ENCODE measurements at regions not wholly inside any gene's neighbourhood (a gene's known extent, or its start where the extent isn't known, plus 50 kb on each side); places are given as distances from the start of the nearest gene placed in this dataset.
A peak's percentile ranks its signal among the peaks of the same experiment; 100 is the strongest.

DNA sequence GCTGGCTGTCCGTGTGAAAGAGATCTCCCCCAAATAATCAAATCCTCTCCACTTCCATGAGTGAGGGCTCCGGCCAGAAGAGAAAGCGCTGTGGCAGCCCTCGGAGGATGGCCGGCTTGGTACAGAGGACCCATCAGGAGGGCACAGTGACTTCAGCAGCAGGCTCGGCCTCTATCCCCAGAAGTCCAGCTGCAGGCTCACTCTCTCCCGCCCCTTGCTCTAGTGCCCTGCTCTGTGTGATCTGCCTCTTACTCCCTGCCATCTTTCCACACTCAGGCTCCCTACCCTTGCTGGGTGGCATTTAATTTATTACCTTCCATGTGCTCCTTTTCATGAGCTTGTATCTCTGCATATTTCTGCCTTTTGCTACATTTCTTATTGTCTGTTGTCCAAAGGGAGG is 129.7 kb downstream of the SPATA19 start:
- peaks cover 0 to 4% (median 0%) of the 10 kb centered on the region in 7 donors for H3K9me3 Mint-ChIP-seq
- no peaks in the 10 kb centered on the region for H3K36me3 Mint-ChIP-seq
- no peaks in the 10 kb centered on the region for H3K4me1 Mint-ChIP-seq
- peak overlapping the region in 1 of 8 donors; percentile 12 for H3K4me3 Mint-ChIP-seq
- H3K27ac Mint-ChIP-seq: no peak overlapping the region
- DNase-seq: no peak
- H3K27me3 Mint-ChIP-seq: peaks cover 0 to 11% (median 0%) of the 10 kb centered on the region in 3 donors
- no peak for ATAC-seq (ENCODE audit: low read depth in 2 of 2)

DNA sequence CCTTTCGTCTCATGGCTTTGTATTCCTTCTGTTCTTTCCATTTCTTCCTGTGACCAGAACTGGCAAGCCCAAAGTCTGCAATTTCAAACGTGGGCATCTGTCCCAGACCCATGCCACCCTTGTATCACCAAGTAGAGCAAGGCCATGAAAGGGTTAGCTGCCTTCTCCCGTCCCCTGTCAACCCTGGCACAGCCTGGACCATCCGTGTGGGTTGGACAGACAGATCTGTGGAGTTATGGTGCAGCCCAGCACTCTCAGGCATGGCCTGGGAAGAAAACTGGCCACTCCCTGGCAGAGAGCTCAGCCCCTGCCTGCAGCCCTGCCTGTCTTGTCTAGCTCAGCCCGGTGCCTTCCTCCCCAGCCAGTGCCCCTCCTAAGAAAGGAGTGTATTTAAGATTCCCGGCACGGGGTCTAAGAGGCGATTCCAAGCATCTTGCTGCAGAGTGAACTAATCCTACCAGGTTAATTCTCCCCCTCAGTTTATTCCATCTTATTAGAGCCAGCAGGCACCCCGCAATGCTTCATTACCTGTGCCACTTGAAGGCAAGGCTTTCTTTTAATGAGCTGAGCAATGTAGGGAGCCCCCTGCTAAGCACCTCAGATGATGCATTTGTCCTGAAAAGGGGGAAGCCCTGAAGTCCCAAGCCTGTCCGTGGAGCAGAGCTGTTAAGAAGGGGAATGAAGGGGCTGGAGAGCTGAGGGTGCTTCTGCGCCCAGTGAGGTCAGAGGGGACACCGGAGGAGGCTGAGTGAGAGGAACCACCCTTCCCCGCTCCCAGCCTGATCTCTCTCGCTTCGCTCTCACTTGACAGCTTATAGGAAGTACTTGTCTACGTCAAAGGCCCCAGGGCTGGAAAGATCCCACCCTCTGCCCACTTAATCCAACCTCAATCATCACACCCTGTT is 130.6 kb downstream of the SPATA19 start:
- Mint-ChIP-seq H3K4me3 (no peak overlapping the region), H3K27ac (no peak overlapping the region), H3K27me3 (peaks cover 0 to 11% (median 0%) of the 10 kb centered on the region in 3 donors)

GRCh38 chr11:133713844-133714243 is 131.5 kb downstream of the SPATA19 start:
- H3K9me3 Mint-ChIP-seq: peaks cover 0 to 4% (median 0%) of the 10 kb centered on the region in 7 donors
- no peak for DNase-seq
- no peaks in the 10 kb centered on the region for H3K36me3 Mint-ChIP-seq
- peaks cover 0 to 11% (median 0%) of the 10 kb centered on the region in 3 donors for H3K27me3 Mint-ChIP-seq
- no peak overlapping the region for H3K27ac Mint-ChIP-seq
- H3K4me1 Mint-ChIP-seq: no peaks in the 10 kb centered on the region
- ATAC-seq (ENCODE audit: low read depth in 2 of 2): no peak
- no peak overlapping the region for H3K4me3 Mint-ChIP-seq

More for the DNA sequence above, 130.6 kb downstream of the SPATA19 start:
- Mint-ChIP-seq H3K36me3 (no peaks in the 10 kb centered on the region), H3K4me1 (no peaks in the 10 kb centered on the region), H3K9me3 (peaks cover 0 to 4% (median 0%) of the 10 kb centered on the region in 7 donors)
- DNase-seq (no peak), ATAC-seq (ENCODE audit: low read depth in 2 of 2) (no peak)

- Mint-ChIP-seq H3K4me1 (no peaks in the 10 kb centered on the region), H3K9me3 (peaks cover 0 to 4% (median 0%) of the 10 kb centered on the region in 7 donors), H3K36me3 (no peaks in the 10 kb centered on the region), H3K27me3 (peaks cover 0 to 11% (median 0%) of the 10 kb centered on the region in 3 donors), H3K4me3 (no peak overlapping the region), H3K27ac (no peak overlapping the region)
- DNase-seq: no peak
- ATAC-seq (ENCODE audit: low read depth in 2 of 2): no peak
Measured at GRCh38 chr11:133713406-133713805, 131.9 kb downstream of the SPATA19 start.

DNA sequence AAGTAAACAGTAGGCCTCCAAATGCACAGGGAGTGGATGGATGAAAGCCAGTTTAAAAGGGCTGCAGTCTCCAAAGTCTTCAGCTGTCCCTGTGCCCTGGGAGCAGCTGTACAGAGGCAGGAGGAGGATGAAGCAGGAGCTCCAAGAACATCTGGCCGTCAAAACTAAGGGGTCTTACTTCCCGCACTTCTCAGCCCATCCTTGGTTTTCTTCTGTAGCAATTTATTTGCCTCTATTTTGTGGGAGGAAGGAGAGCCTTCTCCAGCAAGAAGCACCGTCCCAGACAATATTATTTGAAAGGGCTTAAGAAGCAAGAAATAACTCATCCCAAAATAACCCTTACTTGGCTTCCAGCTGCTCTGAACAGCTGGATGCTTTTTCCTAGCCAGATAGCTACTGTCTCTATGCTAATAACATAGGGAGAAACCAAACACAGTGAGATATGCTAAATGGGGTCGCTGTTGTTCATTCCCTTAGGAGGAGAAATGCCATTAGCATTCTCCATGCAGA is 133.2 kb downstream of the SPATA19 start:
- peaks cover 0 to 4% (median 0%) of the 10 kb centered on the region in 7 donors for H3K9me3 Mint-ChIP-seq
- DNase-seq: no peak
- peaks cover 0 to 6% (median 0%) of the 10 kb centered on the region in 3 donors for H3K27me3 Mint-ChIP-seq
- H3K4me1 Mint-ChIP-seq: no peaks in the 10 kb centered on the region
- no peaks in the 10 kb centered on the region for H3K36me3 Mint-ChIP-seq
- no peak overlapping the region for H3K27ac Mint-ChIP-seq
- no peak for ATAC-seq (ENCODE audit: low read depth in 2 of 2)
- H3K4me3 Mint-ChIP-seq: no peak overlapping the region

DNA sequence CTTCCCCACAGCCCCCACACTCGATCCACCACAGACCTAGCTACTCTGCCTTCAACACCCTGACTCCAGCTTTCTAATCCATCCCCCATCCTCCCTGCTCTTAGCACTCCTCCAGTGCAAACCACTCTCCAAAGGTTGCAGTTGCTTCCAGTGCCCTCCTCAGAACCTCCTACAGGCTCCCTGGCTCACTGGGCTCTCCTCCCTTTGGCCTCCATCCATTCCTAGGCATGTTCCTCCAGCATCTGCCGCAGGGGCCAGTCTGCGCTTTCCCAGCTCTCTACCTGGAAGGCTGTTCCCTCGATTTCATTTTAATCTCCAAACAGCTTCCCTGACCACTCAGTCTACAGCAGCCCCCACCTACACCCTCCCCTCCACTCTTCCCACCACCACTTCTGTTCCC is 133.8 kb downstream of the SPATA19 start:
- Mint-ChIP-seq H3K36me3 (no peaks in the 10 kb centered on the region), H3K4me1 (no peaks in the 10 kb centered on the region), H3K27me3 (peaks cover 0 to 5% (median 0%) of the 10 kb centered on the region in 3 donors), H3K27ac (no peak overlapping the region), H3K4me3 (no peak overlapping the region), H3K9me3 (peaks cover 0 to 4% (median 0%) of the 10 kb centered on the region in 7 donors)
- ATAC-seq (ENCODE audit: low read depth in 2 of 2) (no peak), DNase-seq (no peak)

DNA sequence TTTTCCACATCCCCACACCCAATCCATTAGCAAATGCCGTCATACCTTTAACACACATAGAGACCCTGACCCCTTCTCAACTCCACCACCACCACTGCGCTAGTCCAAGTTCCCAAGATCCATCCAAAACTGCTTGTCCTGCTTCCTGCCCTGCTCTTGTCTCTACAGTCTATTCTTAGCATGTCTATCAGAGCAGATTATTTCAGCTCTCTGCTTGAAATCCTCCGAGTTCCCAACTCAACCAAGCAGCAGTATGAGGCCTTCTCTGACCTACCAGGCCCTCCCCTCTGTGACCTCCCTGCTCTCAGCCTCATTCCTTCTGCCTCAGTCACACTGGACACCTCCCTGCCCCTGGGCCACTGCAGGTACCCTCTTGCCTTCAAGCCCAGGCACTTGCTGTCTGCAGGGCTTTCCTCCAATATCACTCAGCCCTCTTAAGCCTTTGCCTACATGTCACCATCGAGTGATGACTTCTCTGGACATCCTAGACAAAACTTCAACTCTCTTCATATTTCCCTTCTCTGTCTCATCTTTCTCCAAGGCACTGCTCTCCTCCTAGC is 134.6 kb downstream of the SPATA19 start:
- no peak for ATAC-seq (ENCODE audit: low read depth in 2 of 2)
- no peak for DNase-seq
- H3K36me3 Mint-ChIP-seq: no peaks in the 10 kb centered on the region
- no peaks in the 10 kb centered on the region for H3K4me1 Mint-ChIP-seq
- H3K9me3 Mint-ChIP-seq: peaks cover 0 to 5% (median 0%) of the 10 kb centered on the region in 7 donors
- H3K27me3 Mint-ChIP-seq: peaks cover 0 to 2% (median 0%) of the 10 kb centered on the region in 3 donors
- H3K27ac Mint-ChIP-seq: no peak overlapping the region
- H3K4me3 Mint-ChIP-seq: no peak overlapping the region

DNA sequence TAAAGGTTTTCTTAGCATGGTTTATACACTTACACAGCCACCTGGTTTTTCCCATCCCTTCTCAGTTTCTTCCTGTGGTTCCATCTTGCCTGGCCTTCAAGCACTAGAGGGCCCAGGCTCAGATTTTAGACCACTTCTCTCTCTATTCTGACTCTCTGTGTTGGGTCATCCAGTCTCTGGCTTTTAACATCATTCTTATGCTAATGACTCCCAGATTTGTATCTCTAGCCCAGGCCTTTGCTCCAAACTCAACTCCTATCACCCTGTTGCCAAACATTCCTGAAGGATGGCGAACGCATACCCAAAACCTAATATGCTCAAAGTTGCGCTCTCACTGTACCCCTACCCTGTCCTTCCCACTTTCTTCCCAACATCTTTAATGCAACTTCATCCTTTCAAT is 135.1 kb downstream of the SPATA19 start:
- ATAC-seq (ENCODE audit: low read depth in 2 of 2): no peak
- H3K4me1 Mint-ChIP-seq: no peaks in the 10 kb centered on the region
- H3K9me3 Mint-ChIP-seq: peaks cover 0 to 5% (median 0%) of the 10 kb centered on the region in 7 donors

DNA sequence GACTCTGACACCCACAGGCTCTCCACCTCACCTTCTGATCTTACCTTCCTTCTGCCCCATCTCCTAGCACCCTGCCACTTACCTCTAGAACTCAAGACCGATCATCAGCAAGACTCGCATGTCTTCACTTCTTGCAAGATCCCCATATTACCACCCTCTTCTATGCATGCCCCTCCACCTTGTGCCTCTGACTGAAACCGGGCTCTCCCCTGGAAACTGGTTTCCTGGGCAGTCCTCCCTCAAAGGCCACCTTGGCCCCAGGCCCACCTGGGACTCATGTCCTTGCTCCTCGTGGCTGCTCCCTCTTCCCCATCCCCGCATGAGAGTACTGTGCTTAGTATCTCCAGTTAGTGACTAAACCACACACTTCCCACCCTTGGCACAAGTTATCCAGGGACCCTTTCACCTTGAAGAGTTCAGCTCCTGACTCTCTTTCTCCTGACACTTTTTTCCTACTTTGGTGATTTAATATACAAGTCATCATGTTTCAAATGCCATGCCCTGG is 136.7 kb downstream of the SPATA19 start:
- DNase-seq (no peak), ATAC-seq (ENCODE audit: low read depth in 2 of 2) (no peak)
- Mint-ChIP-seq H3K36me3 (no peaks in the 10 kb centered on the region), H3K9me3 (peaks cover 0 to 5% (median 0%) of the 10 kb centered on the region in 7 donors), H3K4me1 (no peaks in the 10 kb centered on the region), H3K27ac (no peak overlapping the region), H3K4me3 (no peak overlapping the region), H3K27me3 (no peaks in the 10 kb centered on the region)

More for the DNA sequence above, 135.1 kb downstream of the SPATA19 start:
- DNase-seq: no peak
- no peaks in the 10 kb centered on the region for H3K27me3 Mint-ChIP-seq
- H3K4me3 Mint-ChIP-seq: no peak overlapping the region
- H3K27ac Mint-ChIP-seq: no peak overlapping the region
- no peaks in the 10 kb centered on the region for H3K36me3 Mint-ChIP-seq

GRCh38 chr11:133706925-133707794 is 138.2 kb downstream of the SPATA19 start:
- Mint-ChIP-seq H3K9me3 (peaks cover 0 to 4% (median 0%) of the 10 kb centered on the region in 7 donors), H3K4me1 (no peaks in the 10 kb centered on the region), H3K4me3 (no peak overlapping the region), H3K27me3 (no peaks in the 10 kb centered on the region), H3K27ac (no peak overlapping the region), H3K36me3 (no peaks in the 10 kb centered on the region)
- ATAC-seq (ENCODE audit: low read depth in 2 of 2) (no peak), DNase-seq (no peak)

DNA sequence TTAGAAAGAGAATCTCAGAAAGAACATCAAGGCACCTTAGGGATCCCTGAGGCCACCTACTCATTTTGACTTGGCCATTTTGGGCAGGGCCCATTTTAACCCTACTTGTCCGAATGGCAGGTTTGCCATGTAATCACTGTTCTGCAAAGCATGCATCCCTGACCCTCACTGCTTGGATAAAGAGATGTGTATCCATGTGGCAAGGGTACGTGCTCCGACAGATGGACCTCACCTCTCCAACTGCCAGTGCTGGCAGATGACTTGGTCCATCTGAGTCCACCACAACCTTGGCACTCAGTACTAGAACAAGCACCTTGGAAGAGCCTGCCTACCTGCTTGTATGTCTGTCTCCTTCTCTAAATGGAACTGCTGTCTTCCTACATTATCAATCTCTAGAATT is 139.4 kb downstream of the SPATA19 start:
- Mint-ChIP-seq H3K4me3 (no peak overlapping the region), H3K9me3 (peaks cover 0 to 4% (median 0%) of the 10 kb centered on the region in 7 donors), H3K36me3 (no peaks in the 10 kb centered on the region), H3K27me3 (no peaks in the 10 kb centered on the region), H3K27ac (no peak overlapping the region), H3K4me1 (no peaks in the 10 kb centered on the region)
- DNase-seq (no peak), ATAC-seq (ENCODE audit: low read depth in 2 of 2) (no peak)

GRCh38 chr11:133705074-133705648 is 140.2 kb downstream of the SPATA19 start:
- Mint-ChIP-seq H3K4me1 (no peaks in the 10 kb centered on the region), H3K36me3 (no peaks in the 10 kb centered on the region), H3K4me3 (no peak overlapping the region), H3K9me3 (peaks cover 0 to 4% (median 0%) of the 10 kb centered on the region in 7 donors), H3K27ac (no peak overlapping the region), H3K27me3 (no peaks in the 10 kb centered on the region)
- no peak for ATAC-seq (ENCODE audit: low read depth in 2 of 2)
- DNase-seq: no peak

- DNase-seq (no peak), ATAC-seq (ENCODE audit: low read depth in 2 of 2) (no peak)
- peak overlapping the region in 1 of 6 donors; percentile 51 for H3K27ac Mint-ChIP-seq
- no peaks in the 10 kb centered on the region for H3K4me1 Mint-ChIP-seq
- H3K36me3 Mint-ChIP-seq: no peaks in the 10 kb centered on the region
- H3K9me3 Mint-ChIP-seq: peaks cover 0 to 8% (median 4%) of the 10 kb centered on the region in 7 donors
- no peak overlapping the region for H3K4me3 Mint-ChIP-seq
- peaks cover 0 to 3% (median 0%) of the 10 kb centered on the region in 3 donors for H3K27me3 Mint-ChIP-seq
Measured at GRCh38 chr11:133699071-133699470, 146.2 kb downstream of the SPATA19 start.
